DND-41 (cell line): ENCODE measurements at regions not wholly inside any gene's neighbourhood (a gene's known extent, or its start where the extent isn't known, plus 50 kb on each side); places are given as distances from the start of the nearest gene placed in this dataset.
"Not testable (repeated sequence)": the region's sequence is repeated elsewhere in the genome, so short reads cannot be mapped to it uniquely, and the experiment has no call there.

ENCODE experiments used
- EZH2 ChIP-seq: IDR thresholded peaks from 3 replicates; pipeline ENCODE4 v1.6.1; 2012; ENCODE audit warnings: borderline replicate concordance, low read depth, mild to moderate bottlenecking, moderate library complexity, low read length, inconsistent platforms; ENCODE audit not compliant: severe bottlenecking
- TF ChIP-seq, protein P1 (sequence below): IDR thresholded peaks from 2 replicates; pipeline ENCODE4 v1.5.1; 2012; ENCODE audit warnings: borderline replicate concordance, low read length, moderate library complexity, mild to moderate bottlenecking; ENCODE audit not compliant: poor library complexity, severe bottlenecking; ENCODE audit errors: extremely low read depth

- TF ChIP-seq, protein P1, sequence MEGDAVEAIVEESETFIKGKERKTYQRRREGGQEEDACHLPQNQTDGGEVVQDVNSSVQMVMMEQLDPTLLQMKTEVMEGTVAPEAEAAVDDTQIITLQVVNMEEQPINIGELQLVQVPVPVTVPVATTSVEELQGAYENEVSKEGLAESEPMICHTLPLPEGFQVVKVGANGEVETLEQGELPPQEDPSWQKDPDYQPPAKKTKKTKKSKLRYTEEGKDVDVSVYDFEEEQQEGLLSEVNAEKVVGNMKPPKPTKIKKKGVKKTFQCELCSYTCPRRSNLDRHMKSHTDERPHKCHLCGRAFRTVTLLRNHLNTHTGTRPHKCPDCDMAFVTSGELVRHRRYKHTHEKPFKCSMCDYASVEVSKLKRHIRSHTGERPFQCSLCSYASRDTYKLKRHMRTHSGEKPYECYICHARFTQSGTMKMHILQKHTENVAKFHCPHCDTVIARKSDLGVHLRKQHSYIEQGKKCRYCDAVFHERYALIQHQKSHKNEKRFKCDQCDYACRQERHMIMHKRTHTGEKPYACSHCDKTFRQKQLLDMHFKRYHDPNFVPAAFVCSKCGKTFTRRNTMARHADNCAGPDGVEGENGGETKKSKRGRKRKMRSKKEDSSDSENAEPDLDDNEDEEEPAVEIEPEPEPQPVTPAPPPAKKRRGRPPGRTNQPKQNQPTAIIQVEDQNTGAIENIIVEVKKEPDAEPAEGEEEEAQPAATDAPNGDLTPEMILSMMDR = not testable (repeated sequence)
- TF ChIP-seq EZH2 = not testable (repeated sequence)
These were observed 59.0 kb upstream of the TNK2 start for GRCh38 chr3:195967387-195967720.
